Hypothalamus (tissue), 51 donors: ENCODE measurements at regions not wholly inside any gene's neighbourhood (a gene's known extent, or its start where the extent isn't known, plus 50 kb on each side); places are given as distances from the start of the nearest gene placed in this dataset.
A peak's percentile ranks its signal among the peaks of the same experiment; 100 is the strongest.
"Not testable (repeated sequence)": the region's sequence is repeated elsewhere in the genome, so short reads cannot be mapped to it uniquely, and the experiment has no call there.

Experiments
- DNase-seq, 51 donors: peaks; one replicate each; lab custom pipeline; 2025; lab: John Stamatoyannopoulos, UW

DNA sequence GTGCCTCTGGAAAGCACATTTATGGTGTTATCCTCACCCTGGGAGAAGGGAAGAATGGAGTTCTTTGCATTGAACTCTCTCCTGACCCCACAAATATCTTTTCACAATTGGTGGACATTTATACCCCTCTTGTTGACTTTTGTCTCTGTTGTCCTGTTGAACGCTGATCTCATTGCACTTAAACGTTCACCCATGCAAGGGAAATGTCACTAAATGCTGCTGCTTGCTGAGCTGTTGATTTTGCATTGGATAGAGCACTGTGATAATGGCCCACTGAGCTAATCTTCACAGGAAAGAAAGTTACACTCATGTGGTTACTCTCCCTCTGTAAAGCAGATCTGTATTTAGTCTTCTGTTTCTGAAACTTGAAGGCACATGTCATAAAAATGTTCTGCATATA is 133.4 kb downstream of the FZD1 start:
- DNase-seq, result no peak

DNA sequence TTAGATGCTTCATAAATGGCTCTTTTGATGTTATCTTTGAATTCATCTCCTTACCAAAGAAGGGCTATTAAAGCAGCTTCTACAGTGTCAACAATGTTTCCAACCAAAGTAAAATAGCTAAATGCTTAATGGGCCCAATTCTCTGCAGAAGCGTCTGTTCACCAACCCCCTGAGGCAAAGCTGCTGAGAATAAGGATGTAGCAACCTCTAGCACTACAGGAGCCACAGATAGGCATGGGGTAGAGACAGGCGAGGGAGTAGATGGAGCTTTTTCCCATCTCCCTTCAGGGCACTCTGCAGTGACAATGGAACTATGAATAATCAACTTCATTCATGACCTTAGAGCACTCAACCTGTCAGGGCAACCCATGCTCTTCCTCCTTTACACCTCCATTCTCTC is 134.1 kb downstream of the FZD1 start:
- DNase-seq, result no peak

DNA sequence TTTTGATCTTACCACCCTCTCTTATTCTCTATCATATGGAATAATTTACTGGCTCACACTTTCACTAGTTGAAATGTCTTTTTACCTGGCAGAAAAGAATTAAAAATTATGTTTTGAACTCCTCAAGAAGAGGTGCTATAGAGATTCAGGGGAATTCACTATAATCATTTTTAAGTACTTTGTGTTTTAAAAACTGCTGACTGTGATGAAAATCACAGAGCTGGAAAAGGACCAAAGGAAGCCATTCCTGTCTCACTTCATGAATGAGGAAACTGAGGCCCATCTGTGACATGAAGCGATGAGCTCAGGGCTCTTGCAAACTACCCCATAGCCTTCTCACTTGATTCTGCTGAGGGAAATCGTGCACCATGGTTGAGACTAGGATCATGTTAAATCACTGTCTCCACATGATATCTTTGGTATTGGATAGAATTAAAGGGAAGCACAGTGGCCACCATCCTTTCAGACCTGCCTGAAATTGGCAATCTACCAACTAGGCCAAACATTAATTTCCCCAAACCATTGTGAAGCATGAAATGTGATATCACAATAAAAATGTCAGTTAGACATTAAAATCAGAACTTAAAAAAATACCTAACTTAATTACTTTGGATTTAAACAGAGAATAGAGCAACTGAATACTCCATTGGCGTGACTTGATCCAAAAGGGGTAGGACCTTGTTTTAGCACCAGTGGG is 141.0 kb downstream of the FZD1 start:
- no peak for DNase-seq

- not testable (repeated sequence) for DNase-seq
Measured at GRCh38 chr7:91405873-91406272, 141.6 kb downstream of the FZD1 start.

GRCh38 chr7:91407942-91408341 is 143.7 kb downstream of the FZD1 start:
- no peak for DNase-seq

GRCh38 chr7:91408388-91409154 is 144.3 kb downstream of the FZD1 start:
- no peak for DNase-seq

- DNase-seq, result no peak
Measured at GRCh38 chr7:91411060-91411459, 146.8 kb downstream of the FZD1 start.

- no peak for DNase-seq
Measured at GRCh38 chr7:91412298-91412697, 148.1 kb downstream of the FZD1 start.

DNA sequence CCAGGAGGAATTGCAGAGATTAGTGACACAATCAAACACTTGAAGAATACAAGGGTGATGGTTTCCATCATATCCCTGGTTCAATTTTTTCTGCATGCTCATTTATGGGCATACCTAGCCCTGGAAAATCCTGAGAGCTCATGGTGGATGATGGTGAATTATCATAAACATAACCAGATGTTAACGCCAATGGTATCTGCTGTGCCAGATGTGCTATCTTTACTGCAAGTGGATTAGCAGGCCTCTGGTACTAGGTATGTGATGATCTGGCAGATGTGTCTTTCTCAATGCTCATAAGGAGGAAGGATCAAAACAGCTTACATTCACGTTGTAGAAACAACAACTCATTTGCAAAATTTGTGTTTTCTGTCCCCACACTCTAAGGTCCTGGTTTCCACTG is 150.5 kb downstream of the FZD1 start:
- DNase-seq, result no peak

DNA sequence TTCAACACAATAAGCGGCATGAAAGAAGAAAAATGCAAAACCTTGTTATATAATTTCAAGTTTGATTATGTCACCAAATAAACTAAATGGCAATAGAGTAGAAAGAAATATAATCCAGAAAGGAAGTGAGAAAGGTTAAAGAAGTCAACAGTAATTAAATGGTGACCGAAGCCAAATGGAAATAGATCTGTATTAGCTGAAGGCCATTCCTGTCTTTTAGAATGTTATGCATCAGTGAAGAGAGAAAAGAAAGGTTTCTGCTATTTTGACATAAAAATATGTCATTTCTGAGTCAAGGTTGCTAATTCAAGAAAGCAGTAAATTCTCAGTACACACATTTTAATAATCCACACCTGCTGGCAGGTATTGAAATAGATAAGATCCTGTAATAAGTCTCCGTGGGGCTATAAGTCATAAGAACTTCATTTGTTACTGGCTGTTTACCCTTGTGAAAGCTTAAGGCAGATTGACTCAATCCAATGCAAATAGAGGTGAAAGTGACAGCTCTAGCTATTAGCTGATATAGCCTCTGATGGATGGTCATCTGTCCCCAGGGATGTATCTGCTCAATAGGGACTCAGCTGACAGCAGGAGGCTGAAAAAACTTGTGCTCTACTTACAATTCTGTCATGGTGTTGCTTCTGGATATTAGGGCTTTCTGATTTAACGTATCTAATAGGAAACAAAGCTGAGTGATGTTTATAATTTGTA is 152.1 kb downstream of the FZD1 start:
- no peak for DNase-seq

DNA sequence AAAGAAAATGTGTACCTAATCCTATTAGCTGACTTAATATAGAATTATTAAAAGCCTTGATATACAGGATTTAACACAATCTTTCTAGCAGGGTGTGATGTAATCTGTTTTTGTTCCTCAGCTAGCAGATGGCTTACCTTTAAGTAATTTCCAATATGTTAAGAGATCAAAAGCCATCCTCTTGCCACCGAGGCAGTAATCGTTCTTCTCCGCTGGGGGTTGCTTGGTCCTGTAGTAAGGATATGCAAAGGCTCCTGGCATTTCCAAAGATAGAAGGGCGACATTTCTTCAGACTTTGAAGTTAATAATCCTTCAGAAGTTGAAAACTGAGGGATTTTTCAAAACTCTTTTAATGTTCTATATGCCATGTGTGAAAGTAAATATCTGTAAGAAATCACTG is 156.4 kb downstream of the FZD1 start:
- DNase-seq, result no peak

DNA sequence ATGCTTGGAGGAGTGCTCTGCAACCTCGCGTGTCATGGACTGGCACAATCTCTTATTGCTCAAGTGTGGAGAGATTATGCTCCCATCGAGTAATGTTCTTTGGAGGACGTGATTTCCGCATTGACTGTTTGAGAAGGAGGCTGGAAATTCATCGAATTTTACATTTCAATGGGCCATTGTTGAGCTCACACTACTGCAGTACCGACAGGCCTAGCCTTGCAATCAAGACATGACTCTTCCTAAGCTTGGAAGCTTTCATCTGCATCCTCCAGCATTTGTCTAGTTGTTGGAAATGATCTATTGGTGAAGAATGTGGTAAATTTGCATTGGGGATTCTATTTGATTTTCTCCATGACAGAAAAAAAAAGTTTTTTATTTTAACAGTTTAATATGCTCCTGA is 156.8 kb downstream of the FZD1 start:
- no peak for DNase-seq

- DNase-seq, result peak in 1 of 51 donors; percentile 6
Measured at GRCh38 chr7:91424371-91424770, 160.1 kb downstream of the FZD1 start.

GRCh38 chr7:91425149-91425548 is 160.9 kb downstream of the FZD1 start:
- no peak for DNase-seq

- no peak for DNase-seq
Measured at GRCh38 chr7:91427051-91427450, 162.8 kb downstream of the FZD1 start.

DNA sequence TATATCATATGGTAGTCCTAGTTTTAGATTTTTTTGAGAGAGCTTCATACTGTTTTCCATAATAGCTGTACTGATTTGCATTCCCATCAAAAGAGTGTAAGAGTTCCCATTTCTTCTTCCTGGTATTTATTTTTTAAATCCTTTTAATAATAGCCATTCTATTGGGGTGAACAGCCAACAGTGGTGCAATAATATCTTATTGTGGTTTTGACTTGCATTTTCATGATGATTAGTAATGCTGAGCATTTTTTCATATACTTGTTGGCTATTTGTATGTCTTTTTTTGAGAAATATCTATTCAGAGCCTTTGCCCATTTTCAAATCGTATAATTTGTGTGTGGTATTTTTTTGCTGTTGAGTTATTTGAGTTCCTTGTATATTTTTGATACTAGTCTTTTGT is 167.4 kb downstream of the FZD1 start:
- no peak for DNase-seq

GRCh38 chr7:91434836-91435235 is 170.6 kb downstream of the FZD1 start:
- DNase-seq, result no peak

DNA sequence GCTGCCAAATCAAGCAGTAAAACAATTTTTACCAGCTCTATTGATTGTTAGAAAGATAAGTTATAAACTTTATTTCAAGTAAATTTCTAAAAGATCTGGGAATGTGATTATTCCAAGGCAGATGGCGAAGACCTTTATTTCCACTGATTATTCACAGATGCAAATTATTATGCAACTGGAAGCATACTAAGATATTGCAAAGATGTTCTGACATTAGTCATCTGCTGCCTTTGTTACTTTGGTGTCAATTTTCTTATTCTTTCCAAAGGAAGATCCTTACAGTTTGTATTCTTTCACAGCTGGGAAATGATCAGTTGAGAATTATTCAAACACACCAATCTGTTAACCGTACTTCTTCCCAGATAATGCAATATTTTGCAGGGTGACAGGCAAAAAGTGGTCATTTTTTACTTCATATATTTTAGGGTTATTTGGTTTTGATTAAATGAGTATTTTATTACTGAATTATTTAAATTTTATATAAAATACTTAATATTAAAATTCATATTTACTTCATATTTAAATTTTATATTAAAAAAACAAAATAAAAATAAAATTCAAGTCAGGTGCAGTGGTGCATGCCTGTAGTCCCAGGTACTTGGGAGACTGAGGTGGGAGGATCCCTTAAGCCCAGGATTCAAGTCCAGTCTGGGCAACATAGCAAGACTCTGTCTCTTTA is 171.3 kb downstream of the FZD1 start:
- DNase-seq, result no peak

DNA sequence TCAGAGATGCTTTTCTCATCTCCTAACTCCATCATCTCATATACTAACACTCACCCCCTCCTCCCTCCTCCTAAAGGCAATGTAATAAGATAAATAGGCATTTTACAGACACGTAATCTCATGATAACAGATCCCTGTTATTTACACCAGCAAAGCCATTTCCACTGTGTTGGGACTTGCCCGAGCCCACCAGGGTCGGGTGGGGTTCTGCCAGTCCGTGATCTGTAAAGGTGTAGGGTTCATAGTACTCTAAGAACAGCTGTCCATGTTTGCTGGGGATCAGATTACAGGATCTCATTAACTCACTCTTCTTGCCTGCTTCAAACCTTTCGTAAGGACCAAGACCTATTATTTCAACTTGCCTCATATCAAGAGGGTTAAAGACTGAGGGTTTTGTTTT is 172.4 kb downstream of the FZD1 start:
- DNase-seq, result no peak

- DNase-seq, result not testable (repeated sequence)
Measured at GRCh38 chr7:91440198-91440597, 176.0 kb downstream of the FZD1 start.

- no peak for DNase-seq
Measured at GRCh38 chr7:91443862-91444261, 179.6 kb downstream of the FZD1 start.
